ENCODE measurements at regions not wholly inside any gene's neighbourhood (a gene's known extent, or its start where the extent isn't known, plus 50 kb on each side); places are given as distances from the start of the nearest gene placed in this dataset.
A peak's percentile ranks its signal among the peaks of the same experiment; 100 is the strongest.

DNA sequence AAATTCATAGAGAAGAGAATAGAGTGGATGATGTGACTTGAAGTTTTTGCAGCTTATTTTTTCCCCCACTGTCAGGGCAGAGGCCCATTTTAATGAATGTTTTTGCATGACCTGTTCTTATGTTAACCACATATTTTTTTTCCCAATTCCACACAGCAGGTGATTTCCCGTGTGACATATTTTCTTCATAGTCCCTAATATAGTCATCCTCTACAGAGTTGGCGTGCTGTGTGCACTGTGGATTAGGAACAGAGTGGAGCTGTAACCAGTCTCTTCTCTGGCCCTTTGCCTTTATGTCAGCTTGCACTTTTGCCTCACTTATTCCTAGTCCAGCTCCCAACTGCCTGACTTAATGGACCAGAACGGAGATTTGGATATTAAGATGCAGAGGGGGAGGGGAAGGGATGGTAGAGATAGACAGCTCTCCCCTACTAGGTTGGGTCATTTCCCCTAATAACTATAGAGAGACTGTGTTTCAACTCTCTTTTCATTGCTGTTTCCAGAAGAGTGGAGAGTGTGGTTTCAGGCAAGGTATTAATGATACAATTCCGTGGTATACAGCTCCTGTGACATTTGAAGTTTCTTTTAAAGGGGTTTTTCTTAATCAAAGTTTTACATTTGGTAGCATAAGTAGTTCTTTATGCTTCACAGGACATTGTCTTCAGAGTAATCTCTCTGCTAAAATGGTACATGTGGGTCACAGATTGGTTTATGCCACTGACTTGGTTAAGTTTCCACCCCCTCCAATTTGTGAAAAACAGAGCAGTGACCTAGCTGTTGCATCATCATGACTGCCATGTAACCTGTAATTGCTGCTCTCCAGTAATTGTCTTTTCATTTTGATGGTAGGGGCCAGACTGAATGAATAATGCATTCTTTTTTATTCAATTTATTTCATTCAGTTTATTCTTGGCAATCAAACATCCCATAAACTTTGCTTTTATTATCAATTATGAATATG lies 161.3 kb downstream of the HAUS1 start:
- no peak for DNase-seq (ENCODE audit: low spot score)

DNA sequence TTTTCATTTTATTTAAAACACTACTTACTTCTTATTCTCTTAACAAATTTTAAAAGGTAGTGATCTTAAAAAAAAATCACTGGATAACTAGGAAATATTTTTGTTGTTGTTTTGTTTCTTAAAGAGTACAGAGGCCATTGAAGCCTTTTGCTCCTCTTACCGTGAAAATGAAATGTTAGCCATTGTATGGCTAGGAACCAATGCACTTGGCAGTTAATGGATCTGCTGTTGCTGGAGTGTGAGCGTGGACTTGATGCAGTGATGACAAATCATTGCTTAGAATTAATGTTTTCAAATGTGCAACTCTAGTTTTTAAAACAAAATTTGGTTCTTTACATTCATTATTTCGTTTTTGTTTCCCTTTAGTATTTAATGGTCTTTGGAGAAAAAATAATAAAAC lies 162.3 kb downstream of the HAUS1 start:
- DNase-seq (ENCODE audit: low spot score) = no peak

DNA sequence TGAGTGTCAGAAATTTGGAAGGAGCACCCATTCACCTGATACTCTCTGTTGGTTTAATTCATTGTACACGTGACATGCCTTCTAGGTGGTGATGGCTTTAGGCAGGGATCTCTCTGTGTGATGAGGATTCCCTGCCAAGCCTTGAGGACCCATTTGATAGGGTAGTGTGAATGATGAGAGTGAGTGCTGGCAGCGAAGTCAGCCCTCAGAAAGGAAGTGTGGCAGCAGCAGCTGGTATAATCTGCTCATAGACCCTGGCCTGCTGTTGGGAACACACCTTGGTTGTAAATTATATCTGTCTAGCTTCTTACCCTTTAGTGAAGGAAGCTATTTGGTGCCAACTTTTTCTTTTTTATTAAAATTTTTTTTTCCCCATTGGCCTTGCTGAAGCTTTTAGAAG lies 164.5 kb downstream of the HAUS1 start:
- no peak for DNase-seq (ENCODE audit: low spot score)

DNA sequence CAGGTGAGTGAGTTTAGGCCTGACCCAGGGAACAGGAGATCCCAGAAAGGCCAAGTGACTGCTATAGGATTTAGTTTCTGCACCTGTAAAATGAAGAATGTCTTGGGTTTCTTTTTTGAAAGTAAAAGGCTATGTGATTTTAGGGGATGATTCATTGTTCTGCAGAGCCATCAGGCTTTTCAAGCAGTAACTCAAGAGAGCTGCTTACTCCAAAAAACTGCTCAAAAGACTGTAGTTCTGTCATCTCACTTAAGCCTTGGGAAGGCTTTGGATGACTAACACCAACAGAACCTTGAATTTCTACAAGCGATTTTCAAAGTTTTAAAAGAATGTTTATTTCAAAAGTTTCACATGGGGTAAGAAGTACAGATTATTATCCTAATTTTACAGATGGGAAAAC lies 165.1 kb downstream of the HAUS1 start:
- DNase-seq (ENCODE audit: low spot score) = no peak

DNA sequence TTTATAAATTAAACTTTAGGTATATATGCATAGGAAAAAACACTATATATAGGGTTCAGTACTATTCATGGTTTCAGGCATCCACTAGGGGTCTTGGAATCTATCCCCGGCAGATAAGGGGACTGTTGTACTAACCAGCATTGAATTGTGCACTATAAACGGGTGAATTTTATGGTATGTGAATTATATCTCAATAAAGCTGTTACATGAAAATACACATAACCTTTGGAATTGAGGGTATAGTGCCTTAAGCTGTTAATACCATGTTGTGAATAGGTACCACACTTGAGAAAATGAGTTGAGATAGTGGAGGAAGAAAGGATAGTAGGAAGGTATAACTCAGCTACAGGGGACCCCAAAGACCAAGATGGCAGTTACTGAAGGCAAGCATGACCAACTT lies 167.3 kb downstream of the HAUS1 start:
- no peak for DNase-seq (ENCODE audit: low spot score)

DNA sequence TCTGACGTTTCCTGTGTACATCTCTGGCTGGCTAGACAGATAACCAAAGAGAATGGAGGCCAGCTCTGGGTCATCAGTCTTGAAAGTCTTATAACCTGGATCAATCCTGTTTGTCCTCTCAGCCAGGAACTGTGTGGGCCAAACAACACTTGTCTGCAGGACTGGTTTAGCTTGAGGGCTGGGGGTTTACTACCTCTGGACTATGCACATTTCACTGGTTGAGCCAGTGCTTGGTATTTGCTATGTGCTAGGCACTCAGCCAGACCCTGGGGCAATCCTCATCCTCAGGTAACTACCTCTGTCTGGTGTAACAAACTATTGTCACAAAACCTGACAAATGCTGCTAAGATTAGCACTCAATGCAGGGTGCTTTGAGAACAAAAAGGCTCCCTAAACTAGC lies 169.7 kb downstream of the HAUS1 start:
- DNase-seq (ENCODE audit: low spot score) = no peak

DNA sequence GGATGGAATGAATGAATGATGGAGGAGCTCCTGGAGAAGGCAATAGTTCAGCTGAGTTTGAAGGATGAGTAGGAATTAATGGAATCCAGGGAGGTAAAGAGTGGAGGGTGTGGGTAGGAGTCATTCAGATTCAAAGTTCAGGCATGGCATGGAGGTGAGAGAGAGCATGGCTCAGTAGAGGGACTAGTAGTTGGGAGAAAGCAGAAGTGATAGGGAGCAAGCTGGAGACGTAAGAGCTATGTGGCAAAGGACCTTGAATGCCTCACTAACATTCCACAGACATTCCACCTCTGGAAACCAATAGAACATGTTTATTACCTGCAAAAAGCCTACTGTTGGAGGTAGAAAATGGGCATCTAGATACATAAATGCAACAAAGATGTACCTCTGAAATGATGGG lies 170.1 kb downstream of the HAUS1 start:
- no peak for DNase-seq (ENCODE audit: low spot score)

DNA sequence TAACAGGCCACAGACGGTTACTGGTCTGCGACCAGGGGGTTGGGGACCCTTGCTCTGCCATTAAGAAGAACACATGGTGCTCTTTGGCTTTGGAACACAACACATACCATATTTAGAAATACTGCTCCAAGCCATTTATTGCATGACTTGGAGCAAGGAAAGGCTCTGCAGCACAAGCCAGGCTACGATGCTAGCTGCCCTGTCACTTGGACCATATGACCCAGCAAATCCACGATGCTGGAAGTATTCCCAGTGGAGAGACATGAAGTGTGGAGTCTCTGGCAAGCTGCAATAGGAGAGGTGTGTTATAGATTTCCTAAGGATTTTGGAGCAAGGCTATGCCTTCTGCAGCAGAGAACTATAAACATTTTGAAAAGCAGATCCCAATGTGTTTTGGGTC lies 171.2 kb downstream of the HAUS1 start:
- DNase-seq (ENCODE audit: low spot score) = no peak

DNA sequence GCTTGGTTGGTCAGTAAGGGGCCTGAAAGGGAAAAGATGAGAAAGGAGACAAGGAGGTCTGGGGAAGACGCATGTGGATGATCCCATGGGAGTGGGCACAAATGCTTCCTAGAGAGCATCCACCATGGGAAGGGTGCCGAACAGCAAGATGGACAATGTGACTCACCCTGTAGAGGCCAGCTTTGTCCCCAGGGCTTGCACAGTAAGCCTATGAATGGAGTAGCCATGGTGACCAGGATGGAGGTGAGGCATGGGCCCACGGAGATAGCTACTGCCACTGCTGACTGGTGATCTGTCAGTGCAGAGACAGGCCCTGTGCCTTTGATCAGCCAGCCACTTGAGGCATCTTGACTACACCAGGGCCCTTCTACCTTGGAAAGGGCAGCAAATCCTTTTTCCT lies 172.6 kb downstream of the HAUS1 start:
- no peak for DNase-seq (ENCODE audit: low spot score)

DNA sequence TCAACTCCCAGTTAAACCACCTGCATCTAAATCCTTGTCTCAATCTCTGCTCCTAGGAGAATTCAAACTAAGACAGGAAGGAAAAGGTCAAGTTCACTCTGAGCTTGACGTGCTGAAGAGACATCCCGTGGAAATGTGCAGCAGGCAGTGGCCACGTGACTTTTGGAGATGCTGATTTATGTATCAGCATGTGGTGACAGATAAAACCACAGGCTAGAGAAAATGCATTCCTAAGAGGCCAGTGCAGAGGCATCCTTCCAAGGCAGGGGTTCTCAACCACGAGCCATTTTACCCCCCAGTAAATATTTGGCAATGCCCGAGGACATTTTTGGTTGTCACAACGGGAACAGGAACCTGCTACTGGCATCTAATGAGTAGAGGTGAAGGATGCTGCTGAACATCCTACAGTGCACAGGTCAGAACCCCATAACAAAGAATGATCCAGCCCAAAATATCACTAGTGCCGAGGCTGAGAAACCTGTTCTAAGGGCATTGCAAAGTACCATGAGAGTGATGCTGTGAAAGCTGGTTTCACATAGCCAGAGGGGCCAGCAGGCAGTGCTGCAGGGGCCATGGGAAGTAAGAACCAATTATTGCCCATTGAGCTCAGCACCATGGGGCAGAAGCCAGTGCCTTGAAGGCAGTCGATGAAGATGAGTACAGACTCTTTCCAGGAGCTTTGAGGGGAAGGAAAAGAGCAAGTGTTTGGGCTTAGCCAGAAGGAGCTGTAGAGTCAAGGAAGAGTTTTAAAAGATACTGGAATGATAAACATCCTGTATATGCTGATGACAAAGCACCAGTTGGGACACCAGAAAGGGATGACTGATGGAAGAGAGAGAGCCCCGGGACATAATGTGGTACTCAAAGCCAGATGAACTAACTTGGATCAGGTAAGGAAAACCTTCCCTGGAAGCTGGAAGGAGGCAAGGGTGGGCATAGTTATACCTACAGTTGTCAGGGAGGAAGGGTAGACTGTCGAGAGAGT lies 174.6 kb downstream of the HAUS1 start:
- DNase-seq (ENCODE audit: low spot score) = no peak

DNA sequence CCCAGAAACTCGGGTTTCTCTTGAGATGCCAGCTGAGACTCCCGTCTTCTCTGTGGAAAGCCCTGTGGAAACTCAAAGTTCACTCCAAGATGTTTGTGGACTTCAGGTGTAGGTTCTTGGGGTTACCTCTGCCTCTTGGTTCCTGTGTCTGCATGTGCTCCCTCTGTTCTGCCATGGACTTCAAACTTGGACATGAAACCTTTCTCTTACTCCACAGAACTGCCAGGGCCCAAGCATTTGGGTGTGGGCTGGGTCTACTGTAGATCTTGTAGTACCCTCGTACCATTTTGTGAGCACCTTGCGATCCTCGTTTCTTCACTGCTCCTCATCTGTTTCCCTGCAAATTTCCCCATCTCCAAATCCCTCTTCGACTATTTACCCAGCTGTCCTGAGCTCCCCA lies 175.5 kb downstream of the HAUS1 start:
- DNase-seq (ENCODE audit: low spot score) = no peak

DNA sequence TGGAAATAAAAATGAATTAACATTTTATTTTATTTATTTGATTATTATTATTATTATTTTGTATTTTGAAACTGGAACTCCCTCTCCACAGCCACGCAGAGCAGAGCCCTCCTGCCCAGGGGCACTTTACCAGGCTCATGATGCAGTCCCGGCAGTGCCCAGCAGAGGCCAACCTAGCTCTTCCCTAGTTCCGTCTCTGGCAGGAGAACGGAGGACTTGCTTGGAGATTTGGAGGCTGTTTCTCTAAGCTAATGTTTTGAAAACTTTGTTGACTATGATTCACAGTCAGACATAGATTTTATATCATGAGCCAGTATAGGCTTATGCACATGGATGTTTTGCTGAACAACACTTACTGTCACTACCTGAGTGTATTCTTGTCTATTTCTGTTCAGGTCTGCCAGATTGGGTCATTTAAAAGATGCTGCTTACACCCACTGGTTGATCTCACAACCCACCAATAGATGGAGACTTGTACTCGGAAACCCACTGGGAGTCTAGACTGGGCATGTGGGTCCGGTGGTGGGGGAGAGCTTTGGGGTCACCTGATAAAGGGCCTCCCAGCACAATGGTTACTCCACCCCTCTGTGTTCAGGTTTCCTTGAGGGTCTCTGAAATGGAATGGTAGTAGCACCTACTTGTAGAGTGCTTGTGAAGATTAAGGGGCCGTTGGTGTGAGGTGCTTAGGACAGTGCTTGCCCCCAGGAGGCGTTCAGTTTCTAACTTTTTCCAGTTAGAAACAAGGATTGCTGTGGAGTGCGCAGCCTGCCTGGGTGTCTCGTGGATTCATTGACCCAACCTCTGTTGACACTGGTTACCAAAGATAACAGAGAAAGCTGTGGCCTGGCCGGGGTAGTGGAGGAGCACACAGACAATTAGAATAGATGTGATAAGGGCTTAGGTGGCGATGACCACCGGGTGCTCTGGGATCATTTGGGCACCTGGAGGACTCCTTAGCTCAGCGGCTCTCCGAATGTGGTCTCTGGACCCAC lies 177.3 kb downstream of the HAUS1 start:
- peak; percentile 59 for DNase-seq (ENCODE audit: low spot score)

DNA sequence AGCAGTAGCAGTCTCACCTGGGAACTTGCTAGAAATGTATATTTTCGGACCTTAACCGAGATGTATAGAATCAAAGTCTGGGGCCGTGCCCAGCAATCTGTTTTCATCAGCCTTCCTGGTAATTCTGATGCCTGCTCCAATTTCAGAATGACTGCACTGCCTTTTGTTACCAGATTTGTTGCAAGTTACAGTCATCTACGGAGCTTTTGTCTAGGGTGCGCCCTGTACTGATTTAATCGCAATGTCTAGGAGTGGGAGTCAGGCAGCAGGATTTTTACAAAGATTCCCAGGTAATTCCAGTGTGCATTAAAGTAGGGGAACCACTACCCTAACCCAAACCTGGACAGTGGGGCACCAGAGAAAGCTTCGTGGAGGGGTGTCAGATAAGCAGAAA lies 178.0 kb downstream of the HAUS1 start:
- DNase-seq (ENCODE audit: low spot score) = no peak

DNA sequence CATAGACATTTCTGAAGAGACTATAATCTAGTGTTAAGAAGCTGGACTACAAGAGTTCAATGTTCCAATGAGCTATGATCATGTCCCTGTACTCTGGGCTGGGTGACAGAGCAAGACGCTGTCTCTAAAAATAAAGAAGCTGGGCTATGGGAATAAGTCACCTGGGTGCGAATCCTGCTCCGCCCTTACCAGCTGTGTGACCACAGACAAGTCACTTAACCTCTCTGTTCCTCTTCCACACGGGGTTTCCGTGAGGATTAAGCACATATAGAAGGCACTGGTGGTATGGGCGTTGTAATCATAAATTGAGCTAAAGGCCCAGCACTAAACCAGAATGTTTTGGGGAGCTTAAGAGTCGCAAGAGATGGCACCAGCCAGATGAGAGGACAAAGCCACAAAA lies 178.5 kb downstream of the HAUS1 start:
- no peak for DNase-seq (ENCODE audit: low spot score)

DNA sequence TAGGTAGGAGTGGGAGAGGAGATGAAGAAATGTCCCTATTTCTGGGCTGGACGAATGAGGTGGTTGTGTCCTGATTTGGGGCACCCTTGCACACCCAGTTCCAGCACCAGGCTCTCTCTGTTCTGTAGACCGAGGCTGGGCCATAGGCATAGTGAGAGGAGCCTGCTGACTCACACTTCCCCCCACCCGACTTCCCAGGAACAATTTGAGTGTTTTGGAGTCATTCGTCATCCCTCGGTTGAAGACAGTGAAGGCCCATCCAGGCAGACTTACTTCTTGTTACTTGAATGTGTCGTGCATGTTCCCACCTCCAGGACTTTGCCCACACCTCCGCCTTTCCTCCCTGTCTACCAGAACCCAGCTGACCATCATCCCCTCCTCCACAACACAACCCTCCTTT lies 179.1 kb downstream of the HAUS1 start:
- DNase-seq (ENCODE audit: low spot score) = no peak

DNA sequence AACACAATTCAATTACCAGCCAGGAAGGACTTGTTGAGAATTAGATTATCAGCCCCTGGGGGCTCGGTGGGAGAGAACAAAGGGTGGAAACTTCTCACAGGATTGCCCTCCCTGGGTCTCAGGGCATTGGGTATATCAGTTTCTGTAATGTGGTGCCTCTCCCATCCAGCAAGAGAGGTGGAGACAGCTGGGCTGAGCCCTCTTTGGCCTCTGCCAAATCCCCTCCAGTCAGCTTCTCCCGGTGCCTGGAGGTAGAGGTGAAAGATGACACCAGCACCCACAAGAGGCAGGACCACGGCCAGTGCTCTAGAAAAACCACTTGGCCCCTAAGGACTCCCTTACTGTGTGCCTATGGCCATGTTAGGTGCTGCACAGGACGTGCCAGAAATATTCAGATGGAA lies 179.7 kb downstream of the HAUS1 start:
- DNase-seq (ENCODE audit: low spot score) = no peak

DNA sequence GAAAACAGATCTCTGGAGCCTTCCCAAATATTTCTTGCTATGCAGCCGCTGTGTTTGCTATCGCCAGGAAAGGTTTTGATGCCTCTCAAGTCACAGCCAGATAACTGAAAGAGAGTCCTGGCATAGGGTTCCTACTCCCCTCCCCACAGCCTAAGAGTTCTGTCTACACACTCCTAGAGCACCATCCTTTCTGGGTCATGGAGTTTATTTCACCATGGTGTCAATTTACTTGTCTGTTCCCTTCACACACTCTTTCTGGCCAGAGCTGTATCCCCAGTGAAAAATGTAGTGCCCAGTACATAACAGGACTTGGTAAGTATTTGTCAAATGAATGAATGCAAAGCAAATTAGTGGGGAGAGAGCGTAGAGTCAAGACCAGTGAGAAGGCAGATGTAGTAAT lies 185.3 kb downstream of the HAUS1 start:
- DNase-seq (ENCODE audit: low spot score) = no peak

DNA sequence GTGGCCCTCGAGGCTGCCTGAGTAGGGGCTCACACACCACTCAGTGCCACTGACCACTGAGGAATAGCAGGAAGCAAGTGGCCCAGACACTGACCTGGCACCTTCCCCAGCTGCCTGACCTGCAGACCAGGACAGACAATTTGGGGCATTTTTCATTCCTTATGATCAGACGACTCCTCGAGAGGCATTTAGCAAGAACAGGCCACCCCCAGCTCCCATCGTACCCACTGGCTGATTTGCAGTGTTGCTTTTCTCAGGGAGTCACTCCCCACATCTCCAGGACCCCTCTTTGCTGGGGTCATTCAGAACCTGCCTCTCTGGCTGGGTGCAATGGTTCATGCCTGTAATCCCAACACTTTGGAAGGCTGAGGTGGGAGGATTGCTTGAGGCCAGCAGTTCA lies 185.7 kb downstream of the HAUS1 start:
- DNase-seq (ENCODE audit: low spot score) = no peak

DNA sequence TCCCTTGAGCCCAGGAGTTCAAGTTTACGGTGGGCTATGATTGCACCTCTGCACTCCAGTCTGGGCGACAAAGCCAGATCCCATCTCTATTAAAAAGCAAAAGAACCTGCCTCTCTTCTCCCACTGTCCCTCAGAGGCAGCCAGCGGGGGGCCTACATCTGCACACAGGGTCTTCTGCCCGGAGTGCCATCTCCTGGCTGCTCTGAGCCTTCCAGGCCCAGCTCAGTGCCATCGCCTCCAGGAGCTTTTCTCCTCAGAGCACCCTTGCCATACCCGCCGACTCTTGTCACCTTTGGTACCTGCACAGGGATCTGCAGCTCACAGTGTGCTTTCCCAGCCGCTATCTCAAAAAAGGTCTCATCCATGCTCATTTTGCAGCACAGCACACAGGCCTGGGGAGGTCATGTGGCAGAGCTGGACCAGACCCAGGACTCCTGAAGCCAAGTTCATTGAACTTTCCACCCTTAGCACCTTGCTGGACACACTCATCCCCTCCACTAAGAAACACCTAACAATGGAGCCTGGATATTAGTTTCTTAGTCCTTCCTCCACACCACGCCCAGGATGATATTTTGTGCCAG lies 186.3 kb downstream of the HAUS1 start:
- DNase-seq (ENCODE audit: low spot score) = no peak

DNA sequence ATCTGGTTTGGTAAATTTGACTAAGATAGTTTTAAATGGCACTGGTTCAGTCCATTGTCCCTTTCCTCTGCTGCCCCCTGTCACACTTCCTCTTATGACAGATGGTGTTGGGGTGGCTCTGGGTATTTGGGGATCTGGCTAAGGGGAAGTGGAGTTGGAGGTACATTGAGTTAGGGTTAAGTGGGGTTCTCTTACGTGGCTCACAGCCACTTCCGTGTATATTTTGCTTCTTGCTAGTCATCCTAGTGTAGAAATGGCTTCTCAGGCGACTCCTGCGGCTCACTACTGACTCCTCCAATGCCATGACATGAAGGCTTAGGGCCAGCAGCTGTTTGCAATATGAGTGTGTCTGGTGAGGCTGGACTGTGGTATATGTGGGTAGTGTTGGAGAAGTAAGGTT lies 187.0 kb downstream of the HAUS1 start:
- no peak for DNase-seq (ENCODE audit: low spot score)

DNA sequence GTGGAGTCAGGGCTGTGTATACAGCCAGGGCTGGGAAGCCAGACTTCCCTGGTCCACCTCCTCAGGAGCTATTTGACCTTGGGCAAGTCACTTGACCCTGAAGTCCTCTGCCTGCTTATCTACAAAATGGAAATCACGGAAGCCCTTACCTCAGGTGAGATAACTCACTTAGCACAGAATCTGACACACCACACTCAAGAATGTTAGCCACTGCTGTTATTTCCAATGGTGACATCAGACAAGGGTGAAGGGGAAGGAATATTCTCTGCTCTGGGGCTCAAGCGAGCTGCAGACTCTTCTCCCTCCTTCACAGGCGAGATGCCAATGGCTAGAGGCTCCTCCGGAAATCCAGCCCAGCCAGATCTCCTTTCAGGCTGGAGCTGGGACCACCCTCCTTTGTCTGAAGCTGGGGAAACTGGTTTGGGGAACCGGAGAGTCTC lies 189.6 kb downstream of the HAUS1 start:
- DNase-seq (ENCODE audit: low spot score) = no peak

All from mucosa of gallbladder (tissue), 1 donor.